BJ (cell line): ENCODE measurements at regions not wholly inside any gene's neighbourhood (a gene's known extent, or its start where the extent isn't known, plus 50 kb on each side); places are given as distances from the start of the nearest gene placed in this dataset.

Experiments used
- CTCF ChIA-PET: fragments of 350-600 bp; formaldehyde crosslinking; extraction: SDS; loops from one replicate; lab custom pipeline; 2021; ENCODE audit warnings: antibody characterized with exemption, inconsistent platforms; lab: Yijun Ruan, JAX
- POLR2A ChIA-PET: fragments of 300-600 bp; sonication (Branson Sonifier 250); formaldehyde crosslinking; extraction: SDS; loops from one replicate; lab custom pipeline; 2021; ENCODE audit warnings: antibody characterized with exemption; lab: Charles Lee
- DNase-seq: peaks from one replicate; pipeline ENCODE4 v3.0.0-alpha.2; 2011; ENCODE audit warnings: low read depth
- H3K27me3 ChIP-seq: 2 replicates; pipeline ENCODE4 v1.6.0; 2011; ENCODE audit warnings: low read length; ENCODE audit not compliant: control insufficient read depth, insufficient read depth
- H3K36me3 ChIP-seq: 2 replicates; pipeline ENCODE4 v1.5.1; 2011; ENCODE audit warnings: low read length; ENCODE audit not compliant: control insufficient read depth, insufficient read depth
- H3K4me3 ChIP-seq: 2 replicates; pipeline ENCODE4 v1.5.1; 2011; ENCODE audit warnings: low read depth, mild to moderate bottlenecking, control low read depth, low read length
- CTCF ChIP-seq: IDR thresholded peaks from 2 replicates; pipeline ENCODE4 v1.5.1; 2011; ENCODE audit warnings: low read depth, mild to moderate bottlenecking, control low read depth, inconsistent platforms, low read length, moderate library complexity; ENCODE audit not compliant: insufficient read depth

GRCh38 chr1:199778324-199778955 lies 249.1 kb upstream of the NR5A2 start:
- Histone ChIP-seq H3K36me3 (no peaks in the 10 kb centered on the region), H3K27me3 (no peaks in the 10 kb centered on the region; the same call in 1 of the 2 replicates), H3K4me3 (no peak overlapping the region)
- ChIA-PET POLR2A (no interaction called here), CTCF (no interaction called here)
- TF ChIP-seq CTCF, result no peak
- no peak for DNase-seq

DNA sequence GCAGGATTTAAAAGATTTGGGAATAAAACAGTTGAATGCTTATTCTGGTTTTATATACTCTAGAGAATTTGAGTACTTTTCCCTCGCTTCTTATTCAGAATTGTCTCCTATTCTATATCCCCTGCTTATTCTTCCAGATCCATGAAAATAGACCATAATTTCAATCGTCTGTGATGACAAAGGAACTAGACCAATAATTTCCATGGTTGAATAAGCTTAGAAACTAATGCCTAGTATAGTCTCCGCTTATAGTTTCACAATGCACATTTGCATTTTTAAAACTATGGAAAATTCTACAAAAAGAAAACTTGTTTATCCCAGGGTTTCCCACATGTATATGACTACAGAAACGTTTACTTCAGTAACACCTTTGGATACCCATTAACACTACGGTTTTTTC lies 247.4 kb upstream of the NR5A2 start:
- no peak overlapping the region for H3K4me3 ChIP-seq
- no peak for DNase-seq
- no peak for TF ChIP-seq CTCF
- ChIA-PET POLR2A (no interaction called here), CTCF (no interaction called here)
- H3K27me3 ChIP-seq, result no peaks in the 10 kb centered on the region; the same call in 1 of the 2 replicates
- no peaks in the 10 kb centered on the region for H3K36me3 ChIP-seq

- H3K27me3 ChIP-seq, result no peaks in the 10 kb centered on the region; the same call in 1 of the 2 replicates
- TF ChIP-seq CTCF, result no peak
- ChIA-PET POLR2A (no interaction called here), CTCF (no interaction called here)
- H3K4me3 ChIP-seq, result no peak overlapping the region
- no peaks in the 10 kb centered on the region for H3K36me3 ChIP-seq
- peak; percentile 4 for DNase-seq
These were observed 246.4 kb upstream of the NR5A2 start for GRCh38 chr1:199780948-199781670.

GRCh38 chr1:199784138-199784895 lies 243.2 kb upstream of the NR5A2 start:
- no peak for DNase-seq
- Histone ChIP-seq H3K27me3 (no peaks in the 10 kb centered on the region), H3K4me3 (no peak overlapping the region), H3K36me3 (no peaks in the 10 kb centered on the region)
- CTCF ChIA-PET, result no interaction called here
- no peak for TF ChIP-seq CTCF
- POLR2A ChIA-PET, result no interaction called here

GRCh38 chr1:199786695-199787094 lies 240.8 kb upstream of the NR5A2 start:
- H3K27me3 ChIP-seq, result no peaks in the 10 kb centered on the region
- H3K4me3 ChIP-seq, result no peak overlapping the region
- DNase-seq, result no peak
- ChIA-PET CTCF (interaction anchor here (0.6 kb wide), 1 partner anchor 23 kb away, joined by 3 read pairs; no protein-coding TSS in a partner anchor), POLR2A (no interaction called here)
- no peak for TF ChIP-seq CTCF
- no peaks in the 10 kb centered on the region for H3K36me3 ChIP-seq
